ENCODE measurements at regions not wholly inside any gene's neighbourhood (a gene's known extent, or its start where the extent isn't known, plus 50 kb on each side); places are given as distances from the start of the nearest gene placed in this dataset.

DNA sequence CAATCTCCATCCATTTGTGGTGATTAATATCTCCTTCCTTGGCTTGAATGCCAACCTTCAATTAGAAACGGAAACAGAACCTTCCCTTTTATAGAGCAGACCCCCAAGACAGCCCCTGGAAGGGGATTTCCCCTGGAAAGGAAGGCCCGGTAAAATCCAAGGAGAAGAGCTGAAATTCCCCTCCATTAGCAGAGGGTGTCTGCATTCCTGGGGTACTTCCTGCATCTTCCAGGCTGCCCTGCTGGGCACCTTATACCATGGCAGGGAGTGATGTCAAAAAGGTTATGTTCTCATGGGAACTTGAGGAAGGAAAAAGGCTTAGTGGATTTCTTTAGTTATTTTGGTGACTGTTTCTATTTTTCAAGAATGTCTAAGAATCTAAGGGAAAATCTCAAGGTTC lies 116.7 kb upstream of the NEO1 start:
- no peak overlapping the region for H3K4me3 ChIP-seq
- H3K4me1 ChIP-seq: no peaks in the 10 kb centered on the region
- no peaks in the 10 kb centered on the region for H3K36me3 ChIP-seq
- H3K27me3 ChIP-seq: peaks cover 5% of the 10 kb centered on the region
- 63% methylated on average over 2 of the region's 2 CpGs for WGBS
- H3K27ac ChIP-seq: no peak overlapping the region
- no peaks in the 10 kb centered on the region for H3K9me3 ChIP-seq
- TF ChIP-seq, protein P1, sequence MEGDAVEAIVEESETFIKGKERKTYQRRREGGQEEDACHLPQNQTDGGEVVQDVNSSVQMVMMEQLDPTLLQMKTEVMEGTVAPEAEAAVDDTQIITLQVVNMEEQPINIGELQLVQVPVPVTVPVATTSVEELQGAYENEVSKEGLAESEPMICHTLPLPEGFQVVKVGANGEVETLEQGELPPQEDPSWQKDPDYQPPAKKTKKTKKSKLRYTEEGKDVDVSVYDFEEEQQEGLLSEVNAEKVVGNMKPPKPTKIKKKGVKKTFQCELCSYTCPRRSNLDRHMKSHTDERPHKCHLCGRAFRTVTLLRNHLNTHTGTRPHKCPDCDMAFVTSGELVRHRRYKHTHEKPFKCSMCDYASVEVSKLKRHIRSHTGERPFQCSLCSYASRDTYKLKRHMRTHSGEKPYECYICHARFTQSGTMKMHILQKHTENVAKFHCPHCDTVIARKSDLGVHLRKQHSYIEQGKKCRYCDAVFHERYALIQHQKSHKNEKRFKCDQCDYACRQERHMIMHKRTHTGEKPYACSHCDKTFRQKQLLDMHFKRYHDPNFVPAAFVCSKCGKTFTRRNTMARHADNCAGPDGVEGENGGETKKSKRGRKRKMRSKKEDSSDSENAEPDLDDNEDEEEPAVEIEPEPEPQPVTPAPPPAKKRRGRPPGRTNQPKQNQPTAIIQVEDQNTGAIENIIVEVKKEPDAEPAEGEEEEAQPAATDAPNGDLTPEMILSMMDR (IDR thresholded peaks at IDR 0.05): no peak
- TF ChIP-seq POLR2A (IDR thresholded peaks at IDR 0.05) (no peak), EP300 (IDR thresholded peaks at IDR 0.05) (no peak), POLR2AphosphoS5 (IDR thresholded peaks at IDR 0.05) (no peak)
- DNase-seq (ENCODE audit: low spot score in 2 of 2): no peak

DNA sequence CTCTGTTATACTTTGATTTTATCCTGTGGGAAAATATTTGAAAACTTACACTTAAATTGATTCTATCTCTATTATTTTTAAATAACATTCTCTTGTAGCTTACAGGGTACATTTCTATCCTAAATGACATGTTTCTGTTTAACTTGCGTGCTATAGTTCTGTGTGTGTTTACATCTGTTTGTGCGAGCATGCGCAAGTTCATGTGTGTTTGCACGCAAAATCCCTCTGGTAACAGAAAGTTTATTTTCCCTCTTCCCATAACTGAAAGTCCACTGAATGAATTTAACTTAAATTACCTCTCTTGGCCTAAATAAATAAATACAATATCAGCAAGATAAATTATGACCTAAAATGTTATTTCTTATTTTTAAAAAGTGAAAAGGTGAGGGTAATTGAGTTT lies 117.3 kb upstream of the NEO1 start:
- Histone ChIP-seq H3K4me1 (no peaks in the 10 kb centered on the region), H3K4me3 (no peak overlapping the region), H3K27me3 (peaks cover 5% of the 10 kb centered on the region), H3K9me3 (no peaks in the 10 kb centered on the region), H3K27ac (no peak overlapping the region), H3K36me3 (no peaks in the 10 kb centered on the region)
- 99% methylated on average over 4 of the region's 4 CpGs for WGBS
- no peak for DNase-seq (ENCODE audit: low spot score in 2 of 2)
- no peak for TF ChIP-seq POLR2AphosphoS5 (IDR thresholded peaks at IDR 0.05)
- no peak for TF ChIP-seq EP300 (IDR thresholded peaks at IDR 0.05)
- TF ChIP-seq POLR2A (IDR thresholded peaks at IDR 0.05): no peak

DNA sequence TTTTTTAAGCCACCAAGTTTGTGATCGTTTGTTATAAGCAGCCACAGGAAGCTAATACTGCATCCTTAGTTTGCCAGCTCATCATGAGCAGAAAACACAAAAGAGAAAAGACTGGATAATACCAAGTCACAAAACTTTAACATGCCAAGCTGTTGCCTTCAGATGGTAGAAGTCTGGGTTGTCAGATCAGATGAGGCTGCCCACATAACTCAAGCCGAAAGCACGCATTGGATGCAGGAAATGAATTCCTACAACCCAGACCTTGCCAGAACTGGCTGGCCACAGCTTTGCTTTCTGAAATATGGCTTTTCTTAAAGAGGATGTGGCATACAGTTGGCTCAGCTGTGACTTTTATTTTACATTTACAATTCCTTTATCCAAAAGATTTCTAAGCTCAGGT lies 118.3 kb upstream of the NEO1 start:
- no peaks in the 10 kb centered on the region for H3K9me3 ChIP-seq
- peaks cover 5% of the 10 kb centered on the region for H3K27me3 ChIP-seq
- no peaks in the 10 kb centered on the region for H3K36me3 ChIP-seq
- no peak for DNase-seq (ENCODE audit: low spot score in 2 of 2)
- H3K4me1 ChIP-seq: no peaks in the 10 kb centered on the region
- H3K4me3 ChIP-seq: no peak overlapping the region
- H3K27ac ChIP-seq: no peak overlapping the region
- TF ChIP-seq POLR2AphosphoS5 (IDR thresholded peaks at IDR 0.05) (no peak), EP300 (IDR thresholded peaks at IDR 0.05) (no peak), POLR2A (IDR thresholded peaks at IDR 0.05) (no peak)
- TF ChIP-seq, protein P1 (IDR thresholded peaks at IDR 0.05): no peak
- 57% methylated on average over 3 of the region's 3 CpGs for WGBS

DNA sequence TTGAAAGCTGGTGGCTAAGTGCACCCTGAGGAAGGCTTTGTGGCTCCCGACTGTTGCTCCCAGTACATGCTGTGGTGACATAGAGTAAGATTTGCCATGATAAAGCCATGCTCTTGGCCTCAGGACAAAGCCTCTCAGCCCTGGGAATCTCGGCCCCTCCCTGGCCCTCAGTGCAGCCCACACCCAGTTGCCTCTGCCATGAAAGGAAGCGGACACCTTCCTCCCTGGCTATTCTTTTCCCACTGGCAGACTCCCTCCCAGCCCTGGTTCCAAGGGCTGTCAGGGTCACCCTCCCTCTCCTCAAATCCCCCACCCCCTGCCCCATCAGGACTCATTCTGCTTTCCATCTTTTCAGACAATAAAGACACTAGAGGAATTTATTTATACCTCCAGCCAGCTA lies 119.8 kb upstream of the NEO1 start:
- TF ChIP-seq POLR2A (IDR thresholded peaks at IDR 0.05) (no peak), EP300 (IDR thresholded peaks at IDR 0.05) (no peak), POLR2AphosphoS5 (IDR thresholded peaks at IDR 0.05) (no peak)
- TF ChIP-seq, protein P1 (IDR thresholded peaks at IDR 0.05): no peak
- no peaks in the 10 kb centered on the region for H3K9me3 ChIP-seq
- no peak overlapping the region for H3K27ac ChIP-seq
- WGBS: 78% methylated on average over 3 of the region's 3 CpGs
- no peaks in the 10 kb centered on the region for H3K36me3 ChIP-seq
- DNase-seq (ENCODE audit: low spot score in 2 of 2): no peak
- H3K4me3 ChIP-seq: no peak overlapping the region
- no peaks in the 10 kb centered on the region for H3K4me1 ChIP-seq
- H3K27me3 ChIP-seq: peaks cover 5% of the 10 kb centered on the region

DNA sequence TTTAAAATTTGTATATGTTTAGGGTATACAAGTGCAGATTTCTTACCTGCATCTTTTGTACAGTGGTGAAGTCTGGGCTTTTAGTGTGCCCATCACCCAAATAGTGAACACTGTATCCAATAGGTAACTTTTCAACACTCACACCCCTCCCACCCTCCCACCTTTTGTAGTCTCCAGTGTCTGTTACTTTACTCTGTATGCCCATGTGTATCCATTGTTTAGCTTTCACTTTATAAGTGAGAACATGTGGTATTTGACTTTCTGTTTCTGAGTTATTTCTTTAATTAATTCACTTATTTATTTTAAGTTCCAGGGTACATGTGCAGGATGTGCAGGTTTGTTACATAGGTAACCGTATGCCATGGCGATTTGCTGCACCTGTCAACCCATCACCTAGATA lies 124.8 kb upstream of the NEO1 start:
- no peaks in the 10 kb centered on the region for H3K4me1 ChIP-seq
- DNase-seq (ENCODE audit: low spot score in 2 of 2): no peak
- 98% methylated on average over 2 of the region's 2 CpGs for WGBS
- H3K36me3 ChIP-seq: no peaks in the 10 kb centered on the region
- H3K4me3 ChIP-seq: no peak overlapping the region
- no peak overlapping the region for H3K27ac ChIP-seq
- H3K27me3 ChIP-seq: peaks cover 5% of the 10 kb centered on the region
- H3K9me3 ChIP-seq: no peaks in the 10 kb centered on the region
- TF ChIP-seq EP300 (IDR thresholded peaks at IDR 0.05): no peak
- TF ChIP-seq POLR2A (IDR thresholded peaks at IDR 0.05): no peak
- TF ChIP-seq, protein P1 (IDR thresholded peaks at IDR 0.05): no peak
- no peak for TF ChIP-seq POLR2AphosphoS5 (IDR thresholded peaks at IDR 0.05)

DNA sequence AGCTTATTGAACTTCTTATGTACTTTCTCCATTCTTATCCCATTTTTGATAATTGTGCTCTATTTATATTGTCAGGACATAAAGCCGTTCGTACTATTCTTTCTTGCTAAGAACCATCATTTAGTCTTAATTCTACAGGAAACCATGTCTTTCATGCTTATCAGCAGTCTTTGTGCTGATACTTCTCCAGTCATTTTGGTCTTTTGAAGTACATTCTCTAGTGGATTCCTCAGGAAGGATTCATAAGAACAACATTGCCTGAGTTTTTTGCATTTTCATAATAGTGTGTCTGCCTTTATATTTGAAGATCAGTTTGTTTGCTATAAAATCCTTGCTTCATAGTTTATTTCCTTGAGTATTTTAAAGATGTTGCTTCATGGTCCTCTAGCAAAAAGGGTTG lies 126.6 kb upstream of the NEO1 start:
- 74% methylated on average over 2 of the region's 2 CpGs for WGBS
- peaks cover 1% of the 10 kb centered on the region for H3K27me3 ChIP-seq
- no peaks in the 10 kb centered on the region for H3K36me3 ChIP-seq
- no peak overlapping the region for H3K4me3 ChIP-seq
- no peaks in the 10 kb centered on the region for H3K4me1 ChIP-seq
- TF ChIP-seq, protein P1 (IDR thresholded peaks at IDR 0.05): no peak
- H3K9me3 ChIP-seq: no peaks in the 10 kb centered on the region
- DNase-seq (ENCODE audit: low spot score in 2 of 2): no peak
- no peak overlapping the region for H3K27ac ChIP-seq

Measured in suprapubic skin (tissue), 4 donors.